Lower leg skin (tissue), 3 donors: ENCODE measurements at regions not wholly inside any gene's neighbourhood (a gene's known extent, or its start where the extent isn't known, plus 50 kb on each side); places are given as distances from the start of the nearest gene placed in this dataset.

Experiments
- POLR2A ChIP-seq, 2 donors: fragments of 450-650 bp; IDR thresholded peaks; one replicate each; pipeline ENCODE4 v1.6.1; 2016 to 2017; ENCODE audit warnings: antibody characterized with exemption in 2 of 2, mild to moderate bottlenecking in 1 of 2, moderate library complexity in 1 of 2
- TF ChIP-seq, protein P1 (sequence below), 3 donors: fragments of 450-650 bp; IDR thresholded peaks; one replicate each; pipeline ENCODE4 v1.5.1; 2016; ENCODE audit warnings: antibody characterized with exemption in 3 of 3, mild to moderate bottlenecking in 3 of 3, moderate library complexity in 2 of 3

GRCh38 chr10:4656576-4657194 lies 169.3 kb upstream of the AKR1E2 start:
- TF ChIP-seq, protein P1, sequence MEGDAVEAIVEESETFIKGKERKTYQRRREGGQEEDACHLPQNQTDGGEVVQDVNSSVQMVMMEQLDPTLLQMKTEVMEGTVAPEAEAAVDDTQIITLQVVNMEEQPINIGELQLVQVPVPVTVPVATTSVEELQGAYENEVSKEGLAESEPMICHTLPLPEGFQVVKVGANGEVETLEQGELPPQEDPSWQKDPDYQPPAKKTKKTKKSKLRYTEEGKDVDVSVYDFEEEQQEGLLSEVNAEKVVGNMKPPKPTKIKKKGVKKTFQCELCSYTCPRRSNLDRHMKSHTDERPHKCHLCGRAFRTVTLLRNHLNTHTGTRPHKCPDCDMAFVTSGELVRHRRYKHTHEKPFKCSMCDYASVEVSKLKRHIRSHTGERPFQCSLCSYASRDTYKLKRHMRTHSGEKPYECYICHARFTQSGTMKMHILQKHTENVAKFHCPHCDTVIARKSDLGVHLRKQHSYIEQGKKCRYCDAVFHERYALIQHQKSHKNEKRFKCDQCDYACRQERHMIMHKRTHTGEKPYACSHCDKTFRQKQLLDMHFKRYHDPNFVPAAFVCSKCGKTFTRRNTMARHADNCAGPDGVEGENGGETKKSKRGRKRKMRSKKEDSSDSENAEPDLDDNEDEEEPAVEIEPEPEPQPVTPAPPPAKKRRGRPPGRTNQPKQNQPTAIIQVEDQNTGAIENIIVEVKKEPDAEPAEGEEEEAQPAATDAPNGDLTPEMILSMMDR (IDR thresholded peaks at IDR 0.05), result peak in 2 of 3 donors; percentile 38 to 94
- no peak for TF ChIP-seq POLR2A (IDR thresholded peaks at IDR 0.05)
